ENCODE measurements at regions not wholly inside any gene's neighbourhood (a gene's known extent, or its start where the extent isn't known, plus 50 kb on each side); places are given as distances from the start of the nearest gene placed in this dataset.
"Not testable (repeated sequence)": the region's sequence is repeated elsewhere in the genome, so short reads cannot be mapped to it uniquely, and the experiment has no call there.

DNA sequence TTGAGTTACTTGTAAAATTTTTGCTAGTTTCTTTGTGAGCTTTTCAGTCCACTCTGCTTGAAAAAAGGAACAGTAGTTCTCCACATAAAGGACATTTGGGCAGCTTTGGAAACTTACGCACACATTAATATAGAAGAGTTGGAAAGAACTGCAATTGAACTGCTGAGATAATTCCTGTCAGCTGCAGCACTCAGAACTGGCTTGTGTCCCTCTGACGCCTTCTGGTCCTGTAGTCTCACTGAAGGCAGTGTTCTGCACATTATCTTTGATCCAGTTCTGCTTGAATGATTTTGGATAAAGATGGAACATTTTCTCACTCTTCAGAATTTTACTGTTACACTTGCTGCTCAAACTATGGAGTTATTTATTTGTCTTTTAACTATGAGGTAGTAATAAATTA lies 901.9 kb downstream of the OTOL1 start:
- Mint-ChIP-seq H3K4me3 (ENCODE audit: unreplicated experiment) (no peak overlapping the region), H3K4me1 (ENCODE audit: unreplicated experiment) (no peaks in the 10 kb centered on the region), H3K27me3 (ENCODE audit: unreplicated experiment) (no peaks in the 10 kb centered on the region), H3K27ac (ENCODE audit: unreplicated experiment) (no peak overlapping the region), H3K9me3 (ENCODE audit: unreplicated experiment) (no peaks in the 10 kb centered on the region), H3K36me3 (ENCODE audit: low read depth, unreplicated experiment) (no peaks in the 10 kb centered on the region)
- no peak for DNase-seq (ENCODE audit: low spot score)
- TF ChIP-seq, protein P1, sequence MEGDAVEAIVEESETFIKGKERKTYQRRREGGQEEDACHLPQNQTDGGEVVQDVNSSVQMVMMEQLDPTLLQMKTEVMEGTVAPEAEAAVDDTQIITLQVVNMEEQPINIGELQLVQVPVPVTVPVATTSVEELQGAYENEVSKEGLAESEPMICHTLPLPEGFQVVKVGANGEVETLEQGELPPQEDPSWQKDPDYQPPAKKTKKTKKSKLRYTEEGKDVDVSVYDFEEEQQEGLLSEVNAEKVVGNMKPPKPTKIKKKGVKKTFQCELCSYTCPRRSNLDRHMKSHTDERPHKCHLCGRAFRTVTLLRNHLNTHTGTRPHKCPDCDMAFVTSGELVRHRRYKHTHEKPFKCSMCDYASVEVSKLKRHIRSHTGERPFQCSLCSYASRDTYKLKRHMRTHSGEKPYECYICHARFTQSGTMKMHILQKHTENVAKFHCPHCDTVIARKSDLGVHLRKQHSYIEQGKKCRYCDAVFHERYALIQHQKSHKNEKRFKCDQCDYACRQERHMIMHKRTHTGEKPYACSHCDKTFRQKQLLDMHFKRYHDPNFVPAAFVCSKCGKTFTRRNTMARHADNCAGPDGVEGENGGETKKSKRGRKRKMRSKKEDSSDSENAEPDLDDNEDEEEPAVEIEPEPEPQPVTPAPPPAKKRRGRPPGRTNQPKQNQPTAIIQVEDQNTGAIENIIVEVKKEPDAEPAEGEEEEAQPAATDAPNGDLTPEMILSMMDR (IDR thresholded peaks at IDR 0.05; ENCODE audit: unreplicated experiment) = no peak

DNA sequence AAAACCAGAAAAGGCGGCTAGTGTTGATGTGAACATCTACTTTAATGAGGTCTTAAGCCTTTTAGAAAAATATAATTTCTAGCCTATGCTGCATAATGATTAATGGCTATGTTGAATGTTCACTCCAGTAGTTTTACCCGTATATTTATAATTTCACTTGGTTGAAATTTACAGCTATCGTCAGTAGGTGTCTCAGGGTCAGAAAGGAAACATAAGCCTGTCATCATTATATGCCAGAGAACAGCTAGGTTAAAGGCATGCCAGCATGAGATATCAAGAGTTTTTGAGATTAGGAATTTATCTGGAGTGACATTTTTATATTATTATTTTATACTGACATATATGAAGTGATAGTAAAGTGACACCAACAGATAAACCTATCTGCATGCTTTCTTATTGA lies 904.1 kb downstream of the OTOL1 start:
- Mint-ChIP-seq H3K27me3 (ENCODE audit: unreplicated experiment) (no peaks in the 10 kb centered on the region), H3K4me1 (ENCODE audit: unreplicated experiment) (no peaks in the 10 kb centered on the region), H3K36me3 (ENCODE audit: low read depth, unreplicated experiment) (no peaks in the 10 kb centered on the region), H3K27ac (ENCODE audit: unreplicated experiment) (no peak overlapping the region), H3K4me3 (ENCODE audit: unreplicated experiment) (no peak overlapping the region), H3K9me3 (ENCODE audit: unreplicated experiment) (no peaks in the 10 kb centered on the region)
- no peak for DNase-seq (ENCODE audit: low spot score)
- TF ChIP-seq, protein P1 (IDR thresholded peaks at IDR 0.05; ENCODE audit: unreplicated experiment) = no peak

DNA sequence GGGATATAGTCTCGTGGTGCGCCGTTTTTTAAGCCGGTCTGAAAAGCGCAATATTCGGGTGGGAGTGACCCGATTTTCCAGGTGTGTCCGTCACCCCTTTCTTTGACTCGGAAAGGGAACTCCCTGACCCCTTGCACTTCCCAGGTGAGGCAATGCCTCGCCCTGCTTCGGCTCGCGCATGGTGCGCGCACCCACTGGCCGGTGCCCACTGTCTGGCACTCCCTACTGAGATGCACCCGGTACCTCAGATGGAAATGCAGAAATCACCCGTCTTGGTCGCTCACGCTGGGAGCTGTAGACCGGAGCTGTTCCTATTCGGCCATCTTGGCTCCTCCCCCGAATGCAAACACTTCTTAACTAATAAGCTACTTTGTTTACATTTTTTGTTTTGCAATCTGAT lies 914.9 kb downstream of the OTOL1 start:
- not testable (repeated sequence) for H3K27me3 Mint-ChIP-seq (ENCODE audit: unreplicated experiment); DNase-seq (ENCODE audit: low spot score); H3K4me1 Mint-ChIP-seq (ENCODE audit: unreplicated experiment); H3K27ac Mint-ChIP-seq (ENCODE audit: unreplicated experiment); H3K9me3 Mint-ChIP-seq (ENCODE audit: unreplicated experiment); H3K4me3 Mint-ChIP-seq (ENCODE audit: unreplicated experiment); H3K36me3 Mint-ChIP-seq (ENCODE audit: low read depth, unreplicated experiment)

DNA sequence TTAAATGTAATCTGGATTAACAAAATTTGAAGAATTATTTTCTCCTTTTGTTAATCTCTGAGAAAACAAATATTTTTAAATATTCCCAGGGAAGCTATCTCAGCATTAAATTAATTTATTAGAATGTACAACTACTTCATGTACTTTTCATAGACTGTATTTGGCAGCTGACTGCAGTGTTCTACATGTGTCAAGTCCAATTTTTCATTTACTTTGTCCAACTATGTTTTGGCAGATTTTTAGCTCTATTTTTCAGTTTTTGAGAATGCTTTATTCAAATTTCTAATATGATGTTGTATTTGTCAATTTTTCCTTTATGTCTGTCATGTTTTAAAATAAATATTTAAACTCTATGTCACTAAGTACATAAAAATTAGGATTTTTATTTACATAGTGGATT lies 925.1 kb downstream of the OTOL1 start:
- no peak for DNase-seq (ENCODE audit: low spot score)
- H3K9me3 Mint-ChIP-seq (ENCODE audit: unreplicated experiment) = no peaks in the 10 kb centered on the region
- no peaks in the 10 kb centered on the region for H3K36me3 Mint-ChIP-seq (ENCODE audit: low read depth, unreplicated experiment)
- H3K27ac Mint-ChIP-seq (ENCODE audit: unreplicated experiment) = no peak overlapping the region
- no peaks in the 10 kb centered on the region for H3K4me1 Mint-ChIP-seq (ENCODE audit: unreplicated experiment)
- no peaks in the 10 kb centered on the region for H3K27me3 Mint-ChIP-seq (ENCODE audit: unreplicated experiment)
- no peak overlapping the region for H3K4me3 Mint-ChIP-seq (ENCODE audit: unreplicated experiment)
- TF ChIP-seq, protein P1 (IDR thresholded peaks at IDR 0.05; ENCODE audit: unreplicated experiment) = no peak

DNA sequence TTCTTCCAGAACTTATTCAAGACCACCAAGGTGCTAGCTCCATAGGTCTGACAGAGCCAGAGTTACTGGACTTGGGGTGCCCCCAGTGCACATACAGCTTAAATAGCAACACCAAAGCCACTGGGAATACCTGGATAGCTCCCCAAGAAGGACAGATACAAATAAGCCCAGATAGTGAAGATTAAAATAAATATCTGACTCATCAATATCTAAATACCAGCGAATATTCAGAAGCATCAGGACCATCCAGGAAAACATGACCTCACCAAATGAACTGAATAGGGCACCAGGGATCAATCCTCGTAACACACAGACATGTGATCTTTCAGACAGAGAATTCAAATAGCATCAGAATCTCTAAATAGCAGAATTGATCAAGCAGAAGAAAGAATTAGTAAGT lies 931.6 kb downstream of the OTOL1 start:
- Mint-ChIP-seq H3K27me3 (ENCODE audit: unreplicated experiment) (no peaks in the 10 kb centered on the region), H3K9me3 (ENCODE audit: unreplicated experiment) (no peaks in the 10 kb centered on the region), H3K4me3 (ENCODE audit: unreplicated experiment) (no peak overlapping the region), H3K4me1 (ENCODE audit: unreplicated experiment) (no peaks in the 10 kb centered on the region), H3K27ac (ENCODE audit: unreplicated experiment) (no peak overlapping the region), H3K36me3 (ENCODE audit: low read depth, unreplicated experiment) (no peaks in the 10 kb centered on the region)
- no peak for DNase-seq (ENCODE audit: low spot score)
- TF ChIP-seq, protein P1 (IDR thresholded peaks at IDR 0.05; ENCODE audit: unreplicated experiment) = no peak

DNA sequence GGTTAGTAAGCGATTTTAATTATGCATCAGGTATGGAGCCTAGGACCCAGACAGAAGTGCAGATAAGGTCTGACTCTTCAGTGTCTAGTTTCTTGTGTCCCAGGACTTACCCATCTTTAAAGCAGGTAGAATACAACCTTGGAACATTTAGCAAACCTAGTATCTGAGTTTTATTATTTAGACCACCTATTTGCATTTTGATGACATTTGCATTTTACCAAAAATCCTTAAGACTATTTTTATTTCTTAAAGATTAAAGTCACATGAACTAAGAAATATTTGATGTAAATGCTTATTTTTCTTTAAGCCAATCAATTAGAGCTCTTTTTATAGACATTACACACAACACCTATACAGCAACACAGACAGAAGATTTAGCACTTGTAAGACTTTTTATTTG lies 939.1 kb downstream of the OTOL1 start:
- no peaks in the 10 kb centered on the region for H3K27me3 Mint-ChIP-seq (ENCODE audit: unreplicated experiment)
- H3K36me3 Mint-ChIP-seq (ENCODE audit: low read depth, unreplicated experiment) = no peaks in the 10 kb centered on the region
- H3K27ac Mint-ChIP-seq (ENCODE audit: unreplicated experiment) = no peak overlapping the region
- no peaks in the 10 kb centered on the region for H3K9me3 Mint-ChIP-seq (ENCODE audit: unreplicated experiment)
- no peak for DNase-seq (ENCODE audit: low spot score)
- H3K4me3 Mint-ChIP-seq (ENCODE audit: unreplicated experiment) = no peak overlapping the region
- no peaks in the 10 kb centered on the region for H3K4me1 Mint-ChIP-seq (ENCODE audit: unreplicated experiment)
- TF ChIP-seq, protein P1 (IDR thresholded peaks at IDR 0.05; ENCODE audit: unreplicated experiment) = no peak
